ENCODE measurements at regions not wholly inside any gene's neighbourhood (a gene's known extent, or its start where the extent isn't known, plus 50 kb on each side); places are given as distances from the start of the nearest gene placed in this dataset.

- TF ChIP-seq EZH2 (IDR thresholded peaks at IDR 0.05) (no peak), POLR2AphosphoS5 (IDR thresholded peaks at IDR 0.05; ENCODE audit: borderline replicate concordance, low read depth, low read length) (no peak), FOXP2 (optimal IDR thresholded peaks at IDR 0.05; ENCODE audit: control extremely low read depth, extremely low read length, insufficient read depth) (no peak)
Measured at GRCh38 chr6:164792666-164793065, 516.7 kb downstream of the C6orf118 start.
